GM10248 (cell line): ENCODE measurements at regions not wholly inside any gene's neighbourhood (a gene's known extent, or its start where the extent isn't known, plus 50 kb on each side); places are given as distances from the start of the nearest gene placed in this dataset.

ENCODE experiments used
- CTCF ChIA-PET: fragments of 300-600 bp; sonication (Branson Sonifier 250); formaldehyde crosslinking; extraction: SDS; loops from one replicate; lab custom pipeline; 2021; ENCODE audit warnings: antibody characterized with exemption; lab: Yijun Ruan, JAX
- POLR2A ChIA-PET: fragments of 350-650 bp; sonication (Branson Sonifier 250); formaldehyde crosslinking; extraction: SDS; loops from one replicate; lab custom pipeline; 2020; ENCODE audit warnings: antibody characterized with exemption; lab: Yijun Ruan, JAX
- DNase-seq: peaks from one replicate; pipeline ENCODE4 v3.0.0; 2012; ENCODE audit errors: extremely low spot score
- TF ChIP-seq, protein P1 (sequence below): IDR thresholded peaks from 2 replicates; pipeline ENCODE4 v1.5.1; 2012; ENCODE audit warnings: mild to moderate bottlenecking, low read depth; ENCODE audit errors: extremely low read depth, missing control alignments, control extremely low read depth

DNA sequence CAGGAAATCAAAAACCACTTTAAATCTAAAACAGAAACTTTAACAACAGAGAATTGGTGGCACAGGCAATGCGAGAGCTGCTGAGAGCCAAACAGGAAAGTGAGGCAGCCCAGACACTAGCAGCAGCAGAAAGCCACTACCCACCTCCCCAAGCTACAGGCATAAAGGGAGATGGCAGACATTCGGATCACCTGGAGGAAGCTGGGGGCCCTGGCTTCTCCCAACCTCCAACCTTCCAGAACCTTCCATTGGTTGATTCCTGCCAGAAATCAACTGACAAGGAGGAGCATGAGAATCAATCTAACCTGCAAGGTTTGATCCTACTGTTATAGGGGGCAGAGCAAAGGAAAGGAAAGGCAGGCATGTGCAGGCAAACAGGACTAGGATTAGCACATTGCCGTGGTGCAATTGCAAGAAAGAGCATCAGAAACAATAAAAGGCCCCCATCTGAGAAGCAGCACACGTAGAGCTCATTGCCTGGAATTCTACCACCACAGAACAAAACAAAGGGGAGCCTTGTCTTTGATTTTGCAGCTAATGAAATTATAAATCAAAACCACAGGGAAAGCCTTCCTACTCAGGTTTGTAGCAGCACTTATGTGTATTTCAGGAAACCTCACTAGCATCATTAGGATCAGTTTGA lies 427.3 kb upstream of the RASGEF1B start:
- POLR2A ChIA-PET: no interaction called here

DNA sequence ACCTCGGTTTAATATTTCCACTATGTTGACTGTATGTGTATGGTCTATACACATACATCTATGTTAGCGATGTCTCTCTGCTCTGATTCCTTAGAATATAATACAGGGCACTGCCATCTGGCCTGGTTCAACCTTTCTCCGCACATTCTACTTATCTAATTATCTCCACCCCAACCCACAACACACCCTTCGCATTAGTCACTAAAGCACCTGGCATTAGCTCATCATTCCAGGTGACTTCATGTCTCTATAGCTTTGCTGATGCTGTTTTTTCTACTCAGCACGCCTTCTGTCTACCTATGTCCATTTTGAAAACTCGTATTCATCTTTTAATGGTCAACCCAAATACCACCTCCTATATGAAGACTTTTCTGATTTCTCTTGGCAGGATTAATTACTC lies 425.2 kb upstream of the RASGEF1B start:
- POLR2A ChIA-PET: no interaction called here
- TF ChIP-seq, protein P1, sequence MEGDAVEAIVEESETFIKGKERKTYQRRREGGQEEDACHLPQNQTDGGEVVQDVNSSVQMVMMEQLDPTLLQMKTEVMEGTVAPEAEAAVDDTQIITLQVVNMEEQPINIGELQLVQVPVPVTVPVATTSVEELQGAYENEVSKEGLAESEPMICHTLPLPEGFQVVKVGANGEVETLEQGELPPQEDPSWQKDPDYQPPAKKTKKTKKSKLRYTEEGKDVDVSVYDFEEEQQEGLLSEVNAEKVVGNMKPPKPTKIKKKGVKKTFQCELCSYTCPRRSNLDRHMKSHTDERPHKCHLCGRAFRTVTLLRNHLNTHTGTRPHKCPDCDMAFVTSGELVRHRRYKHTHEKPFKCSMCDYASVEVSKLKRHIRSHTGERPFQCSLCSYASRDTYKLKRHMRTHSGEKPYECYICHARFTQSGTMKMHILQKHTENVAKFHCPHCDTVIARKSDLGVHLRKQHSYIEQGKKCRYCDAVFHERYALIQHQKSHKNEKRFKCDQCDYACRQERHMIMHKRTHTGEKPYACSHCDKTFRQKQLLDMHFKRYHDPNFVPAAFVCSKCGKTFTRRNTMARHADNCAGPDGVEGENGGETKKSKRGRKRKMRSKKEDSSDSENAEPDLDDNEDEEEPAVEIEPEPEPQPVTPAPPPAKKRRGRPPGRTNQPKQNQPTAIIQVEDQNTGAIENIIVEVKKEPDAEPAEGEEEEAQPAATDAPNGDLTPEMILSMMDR: no peak
- CTCF ChIA-PET: no interaction called here
- no peak for DNase-seq

More for the DNA sequence above, 427.3 kb upstream of the RASGEF1B start:
- CTCF ChIA-PET: interaction anchor here (1.4 to 3.1 kb wide), 2 partner anchors 14 to 16 kb away, joined by 5 to 13 read pairs; no protein-coding TSS in a partner anchor
- TF ChIP-seq, protein P1: no peak
- no peak for DNase-seq

DNA sequence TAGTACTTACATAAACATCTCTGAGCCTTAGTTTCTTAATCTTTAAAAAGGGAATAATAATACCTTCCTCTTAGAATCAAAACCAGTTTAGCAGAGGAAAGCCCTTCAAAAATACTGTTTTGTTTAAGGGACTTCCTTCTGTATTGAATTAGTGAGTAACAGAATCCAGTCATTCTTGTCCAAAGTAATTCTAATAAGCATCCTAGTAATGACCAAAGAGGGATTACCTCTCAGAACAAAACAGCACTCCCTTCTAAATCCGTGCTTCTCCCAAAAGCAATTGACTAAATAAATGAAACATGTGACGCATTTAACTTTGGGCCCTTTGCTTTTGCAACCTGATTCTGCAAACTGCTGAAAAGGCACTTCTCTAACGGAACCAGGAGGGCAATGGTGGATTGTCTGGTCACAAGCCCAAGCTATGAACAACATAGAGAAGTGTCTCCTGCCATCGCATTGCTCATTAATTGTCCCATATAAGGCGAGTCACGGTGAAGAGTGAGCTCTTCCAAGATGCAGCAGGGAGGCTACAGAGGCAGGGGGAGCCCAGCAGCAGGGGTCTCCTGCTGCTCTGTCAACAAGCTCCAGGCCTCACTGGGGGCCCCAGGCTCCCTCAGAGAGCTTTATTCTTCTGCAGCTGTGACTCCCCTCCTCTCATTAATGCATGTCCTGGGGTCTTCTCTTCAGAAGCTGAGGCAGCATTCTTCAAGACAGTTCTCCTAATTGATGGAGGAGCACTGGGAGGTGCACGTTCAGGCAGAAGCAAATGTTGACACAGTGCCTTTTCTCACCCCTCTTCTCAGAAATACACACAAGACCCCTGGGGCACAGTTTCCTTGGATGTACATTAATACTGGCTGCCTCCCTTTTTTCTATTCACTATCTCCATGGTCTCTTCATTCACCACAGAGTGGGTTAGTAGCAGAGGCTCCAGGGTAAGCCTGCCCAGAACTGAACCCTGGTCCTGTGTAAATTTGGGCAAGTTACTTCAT lies 419.6 kb upstream of the RASGEF1B start:
- ChIA-PET CTCF (no interaction called here), POLR2A (no interaction called here)
- no peak for DNase-seq
- TF ChIP-seq, protein P1: no peak

DNA sequence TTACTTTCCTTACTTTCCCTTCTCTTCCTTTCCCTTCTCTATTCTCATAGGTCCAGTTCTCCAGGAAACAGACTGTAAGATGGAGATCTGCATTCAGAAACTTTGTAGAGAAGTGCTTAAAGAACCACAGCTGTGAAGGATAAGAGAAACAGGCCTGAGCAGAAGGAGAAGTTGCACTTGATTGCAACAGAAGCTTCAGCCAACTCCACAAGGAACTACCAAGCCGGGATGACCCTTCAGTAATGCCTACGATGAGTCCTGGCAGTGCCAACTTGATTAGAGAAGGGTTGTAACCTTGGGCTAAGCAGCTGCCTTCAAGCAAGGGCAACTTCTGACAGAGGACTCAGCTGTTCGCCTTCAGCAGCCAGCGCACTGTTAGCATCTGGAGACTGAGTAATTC lies 413.3 kb upstream of the RASGEF1B start:
- no peak for DNase-seq
- POLR2A ChIA-PET: no interaction called here
- TF ChIP-seq, protein P1: no peak
- CTCF ChIA-PET: interaction anchor here (1.3 kb wide), 1 partner anchor 10 kb away, joined by 3 read pairs; no protein-coding TSS in a partner anchor

DNA sequence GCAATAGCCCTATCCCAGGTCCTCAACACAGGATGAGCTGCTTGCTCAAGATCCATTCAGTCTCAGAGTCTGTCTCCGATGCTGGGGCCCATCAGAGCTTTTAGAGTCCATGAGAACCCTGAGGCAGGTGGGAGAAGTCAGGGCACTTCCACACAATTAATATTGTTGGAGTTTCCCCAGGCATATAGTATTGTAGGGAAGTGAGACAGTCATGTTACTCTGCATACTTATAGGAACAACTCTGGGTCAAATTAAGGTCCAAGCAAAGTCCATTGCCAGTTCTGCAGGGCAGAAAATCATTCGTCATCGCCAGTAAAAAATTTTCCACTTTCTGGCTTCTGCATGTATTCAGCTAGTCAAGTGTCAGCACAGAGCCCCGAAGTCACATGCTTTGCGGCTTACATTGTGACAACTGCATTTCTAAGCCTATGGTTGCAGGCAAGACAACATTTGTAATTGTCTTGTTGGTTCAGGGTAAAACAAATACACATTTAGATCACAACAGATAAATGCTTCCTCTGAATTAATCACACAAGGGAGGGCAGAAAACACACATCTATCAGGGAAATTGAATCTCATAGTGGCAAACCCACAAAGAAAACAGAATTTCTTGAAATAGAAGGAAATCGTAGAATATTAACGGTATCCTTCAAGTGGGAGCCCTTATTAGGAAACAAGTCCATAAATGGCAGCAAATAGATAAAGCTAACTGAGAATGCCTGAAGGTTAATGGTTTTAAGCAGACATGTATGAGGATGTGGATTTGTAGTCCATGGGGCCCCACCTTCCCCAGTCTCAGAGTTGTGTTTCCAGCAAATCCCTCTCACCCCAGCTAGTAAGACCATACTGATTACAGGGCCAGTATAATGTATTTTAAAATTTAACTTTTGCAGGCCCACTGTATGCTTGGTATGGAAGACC lies 412.1 kb upstream of the RASGEF1B start:
- no peak for DNase-seq
- POLR2A ChIA-PET: no interaction called here
- CTCF ChIA-PET: interaction anchor here (1.1 to 1.9 kb wide), 4 partner anchors 12 to 19 kb away, joined by 3 to 5 read pairs (median 3); no protein-coding TSS in a partner anchor
- TF ChIP-seq, protein P1: no peak
